ENCODE measurements at regions not wholly inside any gene's neighbourhood (a gene's known extent, or its start where the extent isn't known, plus 50 kb on each side); places are given as distances from the start of the nearest gene placed in this dataset.

DNA sequence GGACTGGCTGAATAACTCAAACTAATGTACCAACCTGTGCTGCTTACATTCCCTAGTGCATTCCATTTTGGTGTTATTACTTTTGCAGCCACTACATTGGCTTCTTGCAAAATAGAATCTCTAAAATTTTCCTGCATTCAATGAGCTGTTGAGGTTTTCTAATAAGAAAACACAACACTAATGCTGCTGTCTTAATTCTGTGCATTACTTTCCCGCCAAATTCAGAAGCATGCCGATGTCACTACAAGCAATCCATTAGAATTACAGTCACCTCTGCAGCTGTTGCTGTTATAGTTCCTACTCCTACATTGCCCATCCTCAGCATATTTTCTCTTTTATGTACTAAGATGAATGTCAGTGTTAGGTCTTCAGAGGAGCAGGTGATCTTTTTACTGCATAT lies 359.5 kb downstream of the HACE1 start:
- TF ChIP-seq, protein P1, sequence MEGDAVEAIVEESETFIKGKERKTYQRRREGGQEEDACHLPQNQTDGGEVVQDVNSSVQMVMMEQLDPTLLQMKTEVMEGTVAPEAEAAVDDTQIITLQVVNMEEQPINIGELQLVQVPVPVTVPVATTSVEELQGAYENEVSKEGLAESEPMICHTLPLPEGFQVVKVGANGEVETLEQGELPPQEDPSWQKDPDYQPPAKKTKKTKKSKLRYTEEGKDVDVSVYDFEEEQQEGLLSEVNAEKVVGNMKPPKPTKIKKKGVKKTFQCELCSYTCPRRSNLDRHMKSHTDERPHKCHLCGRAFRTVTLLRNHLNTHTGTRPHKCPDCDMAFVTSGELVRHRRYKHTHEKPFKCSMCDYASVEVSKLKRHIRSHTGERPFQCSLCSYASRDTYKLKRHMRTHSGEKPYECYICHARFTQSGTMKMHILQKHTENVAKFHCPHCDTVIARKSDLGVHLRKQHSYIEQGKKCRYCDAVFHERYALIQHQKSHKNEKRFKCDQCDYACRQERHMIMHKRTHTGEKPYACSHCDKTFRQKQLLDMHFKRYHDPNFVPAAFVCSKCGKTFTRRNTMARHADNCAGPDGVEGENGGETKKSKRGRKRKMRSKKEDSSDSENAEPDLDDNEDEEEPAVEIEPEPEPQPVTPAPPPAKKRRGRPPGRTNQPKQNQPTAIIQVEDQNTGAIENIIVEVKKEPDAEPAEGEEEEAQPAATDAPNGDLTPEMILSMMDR (IDR thresholded peaks at IDR 0.05; ENCODE audit: low read depth, low read length, missing input control) = no peak
- no peak for TF ChIP-seq RAD21 (IDR thresholded peaks at IDR 0.05)
- TF ChIP-seq, protein P2, sequence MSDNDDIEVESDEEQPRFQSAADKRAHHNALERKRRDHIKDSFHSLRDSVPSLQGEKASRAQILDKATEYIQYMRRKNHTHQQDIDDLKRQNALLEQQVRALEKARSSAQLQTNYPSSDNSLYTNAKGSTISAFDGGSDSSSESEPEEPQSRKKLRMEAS (IDR thresholded peaks at IDR 0.05) = no peak
- TF ChIP-seq FOXA1 (IDR thresholded peaks at IDR 0.05) = no peak
- TF ChIP-seq, protein P3, sequence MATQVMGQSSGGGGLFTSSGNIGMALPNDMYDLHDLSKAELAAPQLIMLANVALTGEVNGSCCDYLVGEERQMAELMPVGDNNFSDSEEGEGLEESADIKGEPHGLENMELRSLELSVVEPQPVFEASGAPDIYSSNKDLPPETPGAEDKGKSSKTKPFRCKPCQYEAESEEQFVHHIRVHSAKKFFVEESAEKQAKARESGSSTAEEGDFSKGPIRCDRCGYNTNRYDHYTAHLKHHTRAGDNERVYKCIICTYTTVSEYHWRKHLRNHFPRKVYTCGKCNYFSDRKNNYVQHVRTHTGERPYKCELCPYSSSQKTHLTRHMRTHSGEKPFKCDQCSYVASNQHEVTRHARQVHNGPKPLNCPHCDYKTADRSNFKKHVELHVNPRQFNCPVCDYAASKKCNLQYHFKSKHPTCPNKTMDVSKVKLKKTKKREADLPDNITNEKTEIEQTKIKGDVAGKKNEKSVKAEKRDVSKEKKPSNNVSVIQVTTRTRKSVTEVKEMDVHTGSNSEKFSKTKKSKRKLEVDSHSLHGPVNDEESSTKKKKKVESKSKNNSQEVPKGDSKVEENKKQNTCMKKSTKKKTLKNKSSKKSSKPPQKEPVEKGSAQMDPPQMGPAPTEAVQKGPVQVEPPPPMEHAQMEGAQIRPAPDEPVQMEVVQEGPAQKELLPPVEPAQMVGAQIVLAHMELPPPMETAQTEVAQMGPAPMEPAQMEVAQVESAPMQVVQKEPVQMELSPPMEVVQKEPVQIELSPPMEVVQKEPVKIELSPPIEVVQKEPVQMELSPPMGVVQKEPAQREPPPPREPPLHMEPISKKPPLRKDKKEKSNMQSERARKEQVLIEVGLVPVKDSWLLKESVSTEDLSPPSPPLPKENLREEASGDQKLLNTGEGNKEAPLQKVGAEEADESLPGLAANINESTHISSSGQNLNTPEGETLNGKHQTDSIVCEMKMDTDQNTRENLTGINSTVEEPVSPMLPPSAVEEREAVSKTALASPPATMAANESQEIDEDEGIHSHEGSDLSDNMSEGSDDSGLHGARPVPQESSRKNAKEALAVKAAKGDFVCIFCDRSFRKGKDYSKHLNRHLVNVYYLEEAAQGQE (IDR thresholded peaks at IDR 0.05) = no peak
- no peak for TF ChIP-seq YY1 (IDR thresholded peaks at IDR 0.05)

Data from liver (tissue), 3 donors.